ENCODE measurements at regions not wholly inside any gene's neighbourhood (a gene's known extent, or its start where the extent isn't known, plus 50 kb on each side); places are given as distances from the start of the nearest gene placed in this dataset.
A peak's percentile ranks its signal among the peaks of the same experiment; 100 is the strongest.

DNA sequence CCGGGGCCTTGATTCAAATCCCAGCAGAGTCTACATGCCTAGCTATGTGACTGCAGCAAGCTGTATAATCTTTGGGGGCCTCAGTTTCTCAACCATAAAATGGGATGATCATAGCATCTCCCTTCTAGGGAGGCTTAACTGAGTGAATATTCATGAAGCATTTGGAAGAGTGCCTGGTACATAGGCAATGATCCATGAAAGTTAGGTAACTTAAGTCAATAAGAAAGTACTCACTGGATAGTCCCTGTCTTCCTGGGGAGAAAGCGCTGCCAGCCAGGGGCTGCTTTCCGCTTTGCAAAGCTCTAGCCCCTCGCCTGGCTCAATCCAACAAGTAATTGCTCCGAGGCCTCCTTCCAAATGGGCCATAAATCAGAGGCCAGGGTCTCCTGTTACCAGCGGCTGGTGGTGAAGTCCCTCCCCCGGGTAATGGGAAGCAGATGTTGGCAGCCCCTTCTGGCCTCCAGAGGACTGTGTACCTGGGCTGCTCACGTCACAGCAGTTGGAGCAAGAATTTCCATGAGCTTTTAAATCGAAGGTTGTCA is 521.9 kb upstream of the PROK2 start:
- DNase-seq (ENCODE audit: low spot score) (no peak), ATAC-seq (ENCODE audit: low read depth) (peak; percentile 36; the same call in 1 of the 3 replicates)
- H3K27ac ChIP-seq (ENCODE audit: poor library complexity, severe bottlenecking) = no peak overlapping the region

DNA sequence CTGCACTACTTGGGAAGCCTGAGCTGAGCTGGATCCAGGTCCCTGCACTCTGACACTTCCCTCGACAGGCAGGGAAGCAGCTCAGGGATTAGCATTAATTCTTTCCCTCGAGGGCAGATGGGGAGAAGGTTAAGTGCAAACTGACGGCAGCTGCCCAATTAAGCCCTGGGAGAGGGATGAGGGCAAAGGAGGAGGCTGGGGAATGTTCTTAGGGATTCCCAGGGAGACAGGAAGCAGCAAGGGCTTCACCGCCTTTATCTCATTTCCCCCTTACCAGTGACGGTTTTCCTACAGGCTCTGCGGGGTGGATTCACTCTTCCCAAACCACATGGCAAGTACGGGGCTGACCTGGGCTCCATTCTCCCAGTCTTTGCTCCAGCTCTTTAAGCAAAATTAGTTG is 519.0 kb upstream of the PROK2 start:
- H3K4me1 ChIP-seq (ENCODE audit: insufficient read depth, poor library complexity, severe bottlenecking) = no peaks in the 10 kb centered on the region
- no peaks in the 10 kb centered on the region for H3K36me3 ChIP-seq (ENCODE audit: low read depth)
- H3K27me3 ChIP-seq (ENCODE audit: insufficient read depth, poor library complexity, severe bottlenecking) = no peaks in the 10 kb centered on the region
- H3K4me3 ChIP-seq (ENCODE audit: severe bottlenecking) = no peak overlapping the region
- H3K9me3 ChIP-seq (ENCODE audit: severe bottlenecking) = no peaks in the 10 kb centered on the region
- H3K27ac ChIP-seq (ENCODE audit: poor library complexity, severe bottlenecking) = no peak overlapping the region
- ATAC-seq (ENCODE audit: low read depth) = no peak
- no peak for DNase-seq (ENCODE audit: low spot score)
- TF ChIP-seq CTCF (IDR thresholded peaks at IDR 0.05; ENCODE audit: poor library complexity, severe bottlenecking) = no peak

More for the DNA sequence above, 521.9 kb upstream of the PROK2 start:
- TF ChIP-seq CTCF (IDR thresholded peaks at IDR 0.05; ENCODE audit: poor library complexity, severe bottlenecking) = no peak
- Histone ChIP-seq H3K4me3 (ENCODE audit: severe bottlenecking) (no peak overlapping the region), H3K9me3 (ENCODE audit: severe bottlenecking) (no peaks in the 10 kb centered on the region), H3K27me3 (ENCODE audit: insufficient read depth, poor library complexity, severe bottlenecking) (no peaks in the 10 kb centered on the region), H3K4me1 (ENCODE audit: insufficient read depth, poor library complexity, severe bottlenecking) (no peaks in the 10 kb centered on the region), H3K36me3 (ENCODE audit: low read depth) (no peaks in the 10 kb centered on the region)

- Histone ChIP-seq H3K36me3 (ENCODE audit: low read depth) (no peaks in the 10 kb centered on the region), H3K27me3 (ENCODE audit: insufficient read depth, poor library complexity, severe bottlenecking) (no peaks in the 10 kb centered on the region), H3K27ac (ENCODE audit: poor library complexity, severe bottlenecking) (no peak overlapping the region), H3K4me3 (ENCODE audit: severe bottlenecking) (no peak overlapping the region), H3K9me3 (ENCODE audit: severe bottlenecking) (no peaks in the 10 kb centered on the region), H3K4me1 (ENCODE audit: insufficient read depth, poor library complexity, severe bottlenecking) (no peaks in the 10 kb centered on the region)
- DNase-seq (ENCODE audit: low spot score) (no peak), ATAC-seq (ENCODE audit: low read depth) (no peak)
- no peak for TF ChIP-seq CTCF (IDR thresholded peaks at IDR 0.05; ENCODE audit: poor library complexity, severe bottlenecking)
Measured at GRCh38 chr3:72301779-72302178, 516.8 kb upstream of the PROK2 start.

DNA sequence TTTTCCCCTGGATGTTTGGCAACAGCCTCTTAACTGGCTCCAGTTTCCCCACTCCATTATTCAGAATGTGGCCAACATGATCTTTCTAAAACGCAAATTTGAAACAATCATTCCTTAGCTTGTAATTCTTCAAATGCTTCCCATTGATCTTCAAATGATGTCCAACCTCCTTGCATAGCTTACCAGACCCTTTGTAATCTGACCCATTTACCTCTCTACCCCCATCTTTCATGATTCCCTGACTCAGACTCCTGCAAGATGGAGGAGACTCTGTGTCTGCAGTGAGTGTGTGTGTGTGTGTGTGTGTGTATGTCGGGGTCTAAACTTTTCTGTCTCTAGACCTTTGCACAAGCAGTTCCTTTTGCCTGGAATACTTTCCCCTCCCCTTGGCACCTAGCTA is 515.7 kb upstream of the PROK2 start:
- Histone ChIP-seq H3K27ac (ENCODE audit: poor library complexity, severe bottlenecking) (no peak overlapping the region), H3K27me3 (ENCODE audit: insufficient read depth, poor library complexity, severe bottlenecking) (no peaks in the 10 kb centered on the region), H3K36me3 (ENCODE audit: low read depth) (no peaks in the 10 kb centered on the region), H3K9me3 (ENCODE audit: severe bottlenecking) (no peaks in the 10 kb centered on the region), H3K4me3 (ENCODE audit: severe bottlenecking) (no peak overlapping the region), H3K4me1 (ENCODE audit: insufficient read depth, poor library complexity, severe bottlenecking) (no peaks in the 10 kb centered on the region)
- ATAC-seq (ENCODE audit: low read depth) (no peak), DNase-seq (ENCODE audit: low spot score) (no peak)
- no peak for TF ChIP-seq CTCF (IDR thresholded peaks at IDR 0.05; ENCODE audit: poor library complexity, severe bottlenecking)

DNA sequence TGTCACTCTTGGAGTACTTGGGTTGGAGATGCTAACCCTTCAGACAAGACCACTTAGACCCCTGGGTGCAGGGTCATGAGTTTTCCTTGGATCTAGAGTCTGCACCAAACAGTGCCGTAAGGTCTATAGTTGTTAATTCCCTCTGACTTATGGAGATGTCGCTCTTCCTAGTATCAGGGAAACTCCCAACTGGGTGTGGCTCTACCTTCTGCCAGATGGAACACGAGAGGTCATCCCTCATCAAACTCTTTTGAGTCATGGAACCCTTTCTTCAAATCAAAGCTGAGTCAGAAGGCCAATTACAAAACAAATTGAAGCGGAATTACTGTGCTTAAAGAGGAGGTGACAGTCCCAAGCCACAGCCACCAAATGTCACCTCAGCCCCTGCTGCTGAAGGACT is 514.9 kb upstream of the PROK2 start:
- no peaks in the 10 kb centered on the region for H3K27me3 ChIP-seq (ENCODE audit: insufficient read depth, poor library complexity, severe bottlenecking)
- no peak overlapping the region for H3K27ac ChIP-seq (ENCODE audit: poor library complexity, severe bottlenecking)
- no peaks in the 10 kb centered on the region for H3K9me3 ChIP-seq (ENCODE audit: severe bottlenecking)
- H3K4me1 ChIP-seq (ENCODE audit: insufficient read depth, poor library complexity, severe bottlenecking) = no peaks in the 10 kb centered on the region
- no peak overlapping the region for H3K4me3 ChIP-seq (ENCODE audit: severe bottlenecking)
- no peaks in the 10 kb centered on the region for H3K36me3 ChIP-seq (ENCODE audit: low read depth)
- DNase-seq (ENCODE audit: low spot score) = no peak
- TF ChIP-seq CTCF (IDR thresholded peaks at IDR 0.05; ENCODE audit: poor library complexity, severe bottlenecking) = no peak
- 0 out of 3 replicates have a peak, but pooled peaks have one; percentile 21 for ATAC-seq (ENCODE audit: low read depth)
